ENCODE measurements at regions not wholly inside any gene's neighbourhood (a gene's known extent, or its start where the extent isn't known, plus 50 kb on each side); places are given as distances from the start of the nearest gene placed in this dataset.

DNA sequence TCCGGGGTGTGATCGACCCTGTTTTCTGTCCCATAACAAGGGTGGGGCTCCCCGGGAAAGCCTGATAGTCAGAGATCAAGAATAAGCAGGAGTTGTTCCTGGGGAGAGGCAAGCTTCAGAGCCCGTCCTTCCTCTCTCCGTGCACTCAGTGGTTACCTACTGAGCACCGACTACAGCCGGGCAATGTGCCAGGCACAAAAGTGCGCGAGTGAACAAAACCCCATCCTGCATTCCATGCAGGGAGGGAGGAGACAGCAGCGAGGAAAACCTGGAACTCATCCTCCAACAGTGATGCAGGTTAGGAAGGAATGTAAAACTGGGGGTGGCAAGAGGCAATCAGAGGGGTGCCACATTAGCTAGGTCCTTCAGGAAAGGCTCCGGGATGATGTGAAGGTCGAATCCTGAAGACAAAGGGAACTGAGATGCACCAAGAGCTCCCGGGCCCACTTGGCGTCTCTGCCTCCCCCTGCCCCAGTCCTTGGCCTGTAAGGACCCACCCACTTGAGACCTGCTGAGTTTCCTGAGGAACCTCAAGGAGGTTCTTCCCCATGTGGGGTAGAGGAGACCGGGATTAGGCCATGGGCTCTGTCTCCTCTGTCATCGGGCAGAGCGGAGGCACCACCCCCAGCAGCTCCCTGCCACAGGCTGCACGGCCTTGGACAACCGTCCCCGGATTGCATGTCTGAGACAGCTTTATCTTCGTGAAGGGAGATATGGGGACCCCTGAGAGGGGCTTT, 198.2 kb downstream of the NDUFA10 start:
- no peak overlapping the region for H3K4me2 ChIP-seq (ENCODE audit: insufficient read depth, low read length)
- intact Hi-C loops (cut with micrococcal nuclease) (no loop called here), dilution Hi-C loops (cut with MboI; ENCODE audit: extremely low pct_ligation_motif_present, low sequenced_read_pairs) (no loop called here)
- no peak overlapping the region for H2AFZ ChIP-seq (ENCODE audit: low read depth, low read length)
- TF ChIP-seq GATA2 (IDR thresholded peaks at IDR 0.05; ENCODE audit: insufficient read depth, insufficient read length, low read depth, low read length) (no peak), JUN (IDR thresholded peaks at IDR 0.05; ENCODE audit: borderline replicate concordance, insufficient read depth, insufficient read length, low read depth) (no peak), POLR2A (IDR thresholded peaks at IDR 0.05; ENCODE audit: low read depth, low read length) (no peak), FOS (IDR thresholded peaks at IDR 0.05; ENCODE audit: borderline replicate concordance, insufficient read depth, low read length) (no peak), POLR2AphosphoS5 (IDR thresholded peaks at IDR 0.05; ENCODE audit: insufficient read depth, low read depth, low read length) (no peak), EZH2 (IDR thresholded peaks at IDR 0.05; ENCODE audit: borderline replicate concordance, low read depth, low read length, severe bottlenecking) (no peak), MYC (IDR thresholded peaks at IDR 0.05; ENCODE audit: low read depth, low read length) (no peak)
- TF ChIP-seq, protein P1, sequence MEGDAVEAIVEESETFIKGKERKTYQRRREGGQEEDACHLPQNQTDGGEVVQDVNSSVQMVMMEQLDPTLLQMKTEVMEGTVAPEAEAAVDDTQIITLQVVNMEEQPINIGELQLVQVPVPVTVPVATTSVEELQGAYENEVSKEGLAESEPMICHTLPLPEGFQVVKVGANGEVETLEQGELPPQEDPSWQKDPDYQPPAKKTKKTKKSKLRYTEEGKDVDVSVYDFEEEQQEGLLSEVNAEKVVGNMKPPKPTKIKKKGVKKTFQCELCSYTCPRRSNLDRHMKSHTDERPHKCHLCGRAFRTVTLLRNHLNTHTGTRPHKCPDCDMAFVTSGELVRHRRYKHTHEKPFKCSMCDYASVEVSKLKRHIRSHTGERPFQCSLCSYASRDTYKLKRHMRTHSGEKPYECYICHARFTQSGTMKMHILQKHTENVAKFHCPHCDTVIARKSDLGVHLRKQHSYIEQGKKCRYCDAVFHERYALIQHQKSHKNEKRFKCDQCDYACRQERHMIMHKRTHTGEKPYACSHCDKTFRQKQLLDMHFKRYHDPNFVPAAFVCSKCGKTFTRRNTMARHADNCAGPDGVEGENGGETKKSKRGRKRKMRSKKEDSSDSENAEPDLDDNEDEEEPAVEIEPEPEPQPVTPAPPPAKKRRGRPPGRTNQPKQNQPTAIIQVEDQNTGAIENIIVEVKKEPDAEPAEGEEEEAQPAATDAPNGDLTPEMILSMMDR (IDR thresholded peaks at IDR 0.05; ENCODE audit: extremely low read depth in 1 of 2, insufficient read depth in 1 of 2, low read depth in 1 of 2, low read length in 2 of 2): no peak
- TF ChIP-seq, protein P2, sequence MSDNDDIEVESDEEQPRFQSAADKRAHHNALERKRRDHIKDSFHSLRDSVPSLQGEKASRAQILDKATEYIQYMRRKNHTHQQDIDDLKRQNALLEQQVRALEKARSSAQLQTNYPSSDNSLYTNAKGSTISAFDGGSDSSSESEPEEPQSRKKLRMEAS (IDR thresholded peaks at IDR 0.05; ENCODE audit: insufficient read depth, insufficient read length): no peak
- DNase-seq (ENCODE audit: low read depth, low spot score) (no peak), FAIRE-seq (no peak)
- H3K27me3 ChIP-seq (ENCODE audit: control insufficient read depth in 2 of 2, insufficient read depth in 2 of 2, low read length in 2 of 2): no peaks in the 10 kb centered on the region
- CTCF ChIA-PET: no interaction called here
- BruUV-seq (replicated peaks): no TSS peak
- POLR2A ChIA-PET: no interaction called here
- H3K4me3 ChIP-seq (replicated peaks in 1 of 3; ENCODE audit: insufficient read depth in 1 of 3, low read depth in 1 of 3, low read length in 3 of 3): no peak overlapping the region
- no peaks in the 10 kb centered on the region for H4K20me1 ChIP-seq (replicated peaks; ENCODE audit: control insufficient read depth, extremely low read depth, insufficient read depth, low read length)
- H3K9ac ChIP-seq (replicated peaks; ENCODE audit: extremely low read depth, insufficient read depth, low read length): no peak overlapping the region
- no peaks in the 10 kb centered on the region for H3K9me3 ChIP-seq (replicated peaks; ENCODE audit: control insufficient read depth, insufficient read depth, low read length)
- no peaks in the 10 kb centered on the region for H3K36me3 ChIP-seq (ENCODE audit: control insufficient read depth in 2 of 2, extremely low read depth in 1 of 2, insufficient read depth in 2 of 2, low read length in 2 of 2)
- no peaks in the 10 kb centered on the region for H3K79me2 ChIP-seq (ENCODE audit: control insufficient read depth, insufficient read depth, low read length)
- H3K9me1 ChIP-seq (replicated peaks; ENCODE audit: control insufficient read depth, extremely low read depth, insufficient read depth, low read length): no peaks in the 10 kb centered on the region
- peaks cover 9% of the 10 kb centered on the region for H3K4me1 ChIP-seq (ENCODE audit: control insufficient read depth, extremely low read depth, insufficient read depth, low read length)
- H3K27ac ChIP-seq (ENCODE audit: insufficient read depth, low read depth, low read length): no peak overlapping the region
